Right kidney (tissue), 1 donor: ENCODE measurements at regions not wholly inside any gene's neighbourhood (a gene's known extent, or its start where the extent isn't known, plus 50 kb on each side); places are given as distances from the start of the nearest gene placed in this dataset.

Experiments
- DNase-seq: peaks from one replicate; pipeline ENCODE4 v3.0.0-alpha.2; 2016

DNA sequence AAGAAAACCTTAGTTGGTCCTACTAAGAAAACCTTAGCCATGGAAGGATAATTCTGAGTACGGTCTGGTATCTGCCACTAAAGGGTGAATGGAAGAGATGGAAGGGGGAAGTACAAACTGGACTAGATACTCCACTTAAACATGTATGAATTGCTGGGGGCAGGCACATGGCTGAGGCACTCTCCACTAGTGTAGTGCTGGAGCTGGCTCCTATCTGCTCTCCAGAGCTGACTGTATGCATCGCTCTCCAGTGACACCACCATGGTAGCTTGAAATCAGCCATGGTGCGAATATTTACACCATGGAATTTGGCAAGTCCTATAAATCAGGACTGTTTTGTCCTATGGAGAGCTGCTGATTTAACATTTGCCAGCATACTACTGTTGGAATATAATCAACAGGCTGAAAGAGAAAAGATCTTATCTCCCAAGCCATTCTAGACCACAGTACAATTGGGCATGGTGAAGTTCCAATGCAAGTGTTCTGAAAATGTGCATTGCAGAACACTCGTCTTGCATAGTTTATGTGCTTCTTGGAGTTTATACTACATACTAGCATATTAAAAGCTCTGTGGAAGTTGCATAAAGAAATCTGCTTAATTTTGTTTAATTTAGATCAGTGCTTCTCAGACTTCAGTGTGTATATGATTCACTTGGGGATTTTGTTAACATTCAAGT is 277.4 kb downstream of the TDRD15 start:
- no peak for DNase-seq

DNA sequence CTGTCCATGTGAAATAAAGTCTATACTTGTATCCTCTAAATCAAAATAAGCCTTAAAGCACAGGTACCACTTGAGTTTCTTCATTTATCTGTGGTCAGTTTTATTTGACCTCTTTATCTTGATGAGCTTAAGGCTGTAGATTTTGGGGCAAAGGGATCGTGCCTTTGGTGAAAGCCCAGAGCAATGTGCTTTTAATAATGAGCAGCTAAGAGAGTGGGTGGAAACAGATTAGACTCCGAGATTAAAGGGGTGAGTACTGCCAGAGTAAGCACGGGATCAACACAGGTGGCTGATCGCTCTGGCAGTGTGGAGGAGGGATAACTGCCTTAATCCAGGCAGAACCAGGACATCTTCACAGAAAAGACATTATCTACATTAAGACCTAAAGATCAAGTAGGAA is 280.4 kb downstream of the TDRD15 start:
- DNase-seq = no peak

DNA sequence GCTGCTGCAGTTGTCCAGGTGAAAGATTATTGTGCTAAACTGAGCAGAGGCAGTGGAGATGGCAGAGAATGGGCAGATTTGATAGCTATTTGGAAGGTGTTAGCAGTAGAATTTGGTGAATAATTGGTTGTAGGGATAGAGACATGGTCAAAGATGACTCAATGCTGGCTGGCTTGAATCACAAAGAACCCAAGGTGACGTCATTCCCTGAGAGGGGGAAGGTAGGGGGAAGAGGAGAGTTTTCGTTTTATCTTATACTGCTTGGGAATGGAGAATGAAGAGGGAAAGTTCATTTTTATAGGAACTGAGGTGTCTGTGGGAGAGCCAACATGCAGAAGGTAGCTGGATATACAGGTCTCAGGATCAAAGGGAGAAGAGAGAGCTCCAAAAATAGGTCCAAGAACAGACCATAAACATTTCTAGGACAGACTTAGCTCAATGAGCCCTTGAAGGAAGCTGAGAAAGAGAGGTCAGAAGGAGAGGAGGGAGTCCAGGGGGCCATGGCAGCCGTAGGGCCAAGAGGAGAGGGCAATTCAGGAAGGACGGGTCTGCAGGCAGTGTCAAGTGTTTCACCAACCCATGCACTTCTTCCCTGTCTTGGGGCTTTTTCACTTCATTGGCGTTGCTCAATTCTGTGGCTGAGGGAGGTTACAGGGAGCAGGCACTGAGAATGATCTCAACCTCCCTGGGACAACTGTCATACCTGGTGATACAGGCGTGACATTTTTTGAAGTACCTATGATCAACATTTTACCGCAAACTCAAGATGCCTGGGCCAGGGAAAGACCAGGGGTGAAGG is 281.3 kb downstream of the TDRD15 start:
- no peak for DNase-seq

DNA sequence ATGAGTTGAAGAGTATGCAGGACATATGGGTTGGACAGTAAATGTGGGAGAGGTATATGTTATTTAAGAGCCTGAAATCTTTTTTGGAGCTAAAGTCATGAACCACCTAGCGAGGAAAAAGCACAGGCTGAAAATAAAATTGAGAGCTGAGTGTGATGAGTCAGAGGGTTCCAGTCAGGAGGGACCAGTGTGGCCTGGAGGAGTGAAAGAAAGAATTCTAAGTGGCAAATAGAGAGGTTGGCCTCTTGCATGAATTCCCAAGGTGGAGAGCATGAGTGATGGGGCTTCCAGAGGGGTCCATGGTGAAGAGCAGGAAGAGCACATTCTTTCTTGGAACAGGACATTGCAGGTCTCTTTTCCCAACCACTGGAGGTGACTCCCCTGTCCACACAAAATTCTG is 282.6 kb downstream of the TDRD15 start:
- DNase-seq = no peak

DNA sequence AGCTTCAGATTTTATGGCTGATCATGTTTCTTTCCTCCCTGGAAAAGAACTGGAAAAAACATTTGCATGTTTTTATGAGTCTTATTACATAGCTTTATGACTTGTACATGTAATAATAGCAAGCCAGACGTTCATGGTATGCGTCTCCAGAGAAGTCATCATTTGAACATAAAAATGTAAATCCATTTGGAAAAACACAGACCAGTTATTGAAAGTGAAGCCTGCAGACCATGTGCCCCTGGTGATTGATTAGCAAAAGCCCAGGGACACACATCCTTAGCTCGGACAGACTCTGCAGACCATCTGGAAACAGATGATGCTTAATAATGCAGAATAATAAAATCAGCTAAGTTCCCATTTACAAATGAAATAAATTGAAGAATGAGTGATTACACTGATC is 283.1 kb downstream of the TDRD15 start:
- no peak for DNase-seq

DNA sequence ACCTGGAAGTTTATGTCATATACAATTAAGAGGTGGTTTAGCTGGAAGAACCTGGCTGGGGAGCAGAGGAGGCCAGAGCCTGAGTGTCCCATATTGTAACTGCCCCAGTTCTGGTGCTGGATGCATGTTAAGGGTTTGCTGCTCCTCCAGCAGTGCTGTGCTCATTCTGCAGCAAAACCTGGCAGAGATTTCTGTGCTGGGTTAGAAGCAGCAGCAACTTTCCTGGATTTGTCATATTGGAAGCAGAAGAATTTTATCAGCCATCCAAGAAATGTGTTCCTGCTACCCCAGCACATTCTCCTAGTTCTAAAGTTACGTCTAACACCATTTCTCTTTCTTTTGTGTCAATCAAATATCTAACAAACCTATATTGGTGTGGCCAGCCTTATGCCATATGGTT is 284.1 kb downstream of the TDRD15 start:
- no peak for DNase-seq

DNA sequence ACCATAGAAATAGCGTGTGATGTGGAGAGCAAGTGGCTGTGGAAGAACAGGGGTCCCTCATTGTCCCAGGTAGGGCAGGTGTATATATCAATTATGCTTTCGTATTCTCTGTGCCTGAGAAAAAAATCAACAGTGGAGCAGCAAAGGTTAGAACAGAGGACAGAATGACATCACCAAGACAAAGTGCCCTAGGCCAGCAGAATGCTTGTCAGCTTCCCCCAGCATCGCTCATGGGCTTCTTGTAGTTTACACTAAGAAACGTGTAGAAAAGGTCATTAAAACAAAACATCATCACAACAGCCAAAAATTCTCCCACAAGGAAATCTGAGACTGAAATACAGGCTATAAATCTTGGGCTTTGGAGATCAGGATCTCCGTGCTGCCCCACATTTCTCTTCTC is 288.0 kb downstream of the TDRD15 start:
- DNase-seq = no peak

DNA sequence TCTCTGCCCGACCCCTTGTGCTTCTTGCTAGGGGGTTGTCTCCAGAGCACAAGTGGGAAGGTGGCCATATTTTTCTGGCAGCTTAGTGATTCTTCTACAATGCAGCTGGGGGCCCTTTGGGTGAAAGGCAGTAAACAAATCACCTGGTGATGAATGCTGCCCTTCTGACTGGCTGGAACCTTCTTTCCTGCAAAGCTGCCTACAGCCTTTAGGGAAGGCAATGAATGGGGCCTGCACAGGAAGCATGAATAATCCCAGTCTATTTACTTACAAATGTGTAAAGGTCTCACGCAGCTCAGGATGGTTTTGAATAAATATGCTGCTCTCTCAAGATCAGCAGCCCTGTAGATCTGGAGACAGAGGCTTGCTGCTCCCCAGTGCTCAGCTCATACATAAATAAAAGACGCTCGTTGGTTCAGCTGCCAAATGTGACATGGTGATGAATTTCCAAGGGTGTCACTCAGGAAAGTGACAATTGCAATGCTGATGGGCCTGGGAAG is 289.2 kb downstream of the TDRD15 start:
- DNase-seq = no peak

DNA sequence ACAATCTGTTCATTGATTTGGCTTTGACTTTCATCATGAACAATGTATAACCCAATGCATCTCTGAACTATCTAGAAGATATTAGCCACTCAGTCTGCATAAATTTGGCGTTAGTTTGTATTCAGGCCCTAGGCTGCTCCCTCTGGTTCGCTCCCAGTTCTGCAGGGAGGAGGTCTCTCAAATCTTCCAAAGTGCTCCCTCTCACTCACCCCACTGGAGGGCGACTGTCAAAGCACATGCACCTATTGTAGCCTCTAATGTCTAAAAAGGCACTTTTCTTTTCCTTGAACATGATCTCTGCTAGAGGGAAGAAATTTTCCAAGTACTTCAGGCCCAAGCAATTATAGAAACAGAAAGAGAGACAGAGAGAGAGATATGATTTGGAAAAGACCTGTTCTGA is 291.5 kb downstream of the TDRD15 start:
- DNase-seq = no peak

DNA sequence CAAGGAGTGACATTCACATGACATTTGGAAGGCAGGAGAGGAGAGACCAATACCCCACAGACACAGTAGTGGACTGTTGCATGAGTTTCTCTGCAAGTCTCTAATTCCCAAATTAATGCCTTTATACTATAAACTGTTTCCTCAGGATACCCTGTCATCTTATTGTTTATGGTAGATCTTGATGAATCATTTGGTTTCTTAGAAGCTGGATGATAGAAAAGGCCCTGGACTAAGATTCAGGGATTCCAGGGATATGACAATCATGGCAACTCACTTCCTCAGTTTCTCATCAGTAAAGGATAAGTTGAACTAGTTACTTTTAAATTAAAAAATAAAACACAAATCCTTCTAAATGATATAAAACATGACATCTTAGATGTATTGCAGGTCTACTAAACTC is 292.5 kb downstream of the TDRD15 start:
- DNase-seq = no peak

DNA sequence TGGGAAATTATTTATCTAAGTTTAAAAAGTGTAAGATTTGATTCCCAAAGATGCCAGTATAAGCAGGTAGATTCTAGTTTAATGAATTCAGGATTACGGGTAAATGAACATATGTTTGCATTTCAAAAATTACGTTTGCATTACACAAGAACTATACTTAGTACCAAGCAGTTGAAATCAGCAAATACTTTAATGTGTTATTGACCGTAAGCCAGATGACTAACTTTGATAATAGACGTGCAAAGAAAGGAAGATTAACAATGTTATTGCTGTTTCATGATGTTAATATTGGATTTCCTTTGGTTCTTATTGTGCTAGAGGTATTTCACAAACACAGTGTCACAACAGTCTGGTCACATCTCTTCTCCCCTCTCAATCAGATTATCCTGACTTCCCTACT is 294.7 kb downstream of the TDRD15 start:
- no peak for DNase-seq

DNA sequence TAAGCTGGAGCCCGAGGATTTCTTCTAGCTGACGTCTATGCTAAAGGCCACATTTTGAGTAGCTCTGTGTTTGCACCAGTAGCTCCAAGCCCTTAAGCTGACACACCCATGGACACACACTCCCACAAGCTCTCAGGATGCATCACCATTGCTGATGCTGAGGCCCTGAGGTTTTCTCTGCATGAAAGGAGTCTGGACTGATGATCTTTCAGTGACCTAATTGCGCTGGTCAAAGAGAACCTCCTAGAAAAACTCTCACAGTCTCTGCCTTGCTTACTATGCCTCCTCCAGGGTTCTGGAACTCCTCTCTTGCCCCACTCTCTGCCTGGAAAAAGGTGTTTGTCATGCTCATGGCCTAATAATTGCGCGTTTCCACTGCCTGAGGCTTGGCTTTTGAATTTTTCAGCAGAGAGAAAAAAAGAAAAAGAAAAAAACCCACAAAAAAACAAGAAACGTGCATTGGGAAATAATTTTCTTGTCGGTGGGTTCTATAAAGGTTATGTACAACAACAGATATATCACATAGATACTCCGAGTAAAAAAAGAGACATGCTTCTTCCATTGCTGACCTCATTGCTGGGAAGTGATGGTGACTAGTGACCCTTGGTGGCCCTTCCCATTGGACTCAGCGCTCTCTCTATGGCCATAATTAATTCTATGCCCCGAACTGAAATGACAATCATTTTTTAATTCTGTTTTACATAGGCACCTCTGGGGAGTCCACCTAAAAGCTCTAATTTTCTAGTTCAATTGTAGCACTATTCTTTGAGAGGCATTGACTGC is 297.0 kb downstream of the TDRD15 start:
- no peak for DNase-seq

DNA sequence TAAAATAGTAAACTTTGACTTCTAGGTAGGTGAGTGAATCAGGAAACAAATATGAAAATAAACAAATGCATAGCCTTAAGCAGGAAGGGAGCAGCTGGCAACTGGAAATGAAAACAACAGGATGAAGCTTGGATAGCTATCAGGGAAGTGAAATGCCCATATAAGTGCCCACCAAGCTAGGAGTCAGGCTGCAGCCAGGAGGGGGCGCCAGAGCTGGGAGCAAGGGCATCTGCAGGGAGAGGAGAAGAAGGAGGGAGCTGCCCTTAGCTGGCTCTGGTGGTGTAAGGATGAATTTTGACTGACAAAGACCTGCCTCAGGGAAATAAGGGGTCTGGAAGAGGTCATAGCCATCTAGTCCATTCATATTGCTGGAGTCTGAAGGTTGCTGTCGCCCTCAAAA is 298.3 kb downstream of the TDRD15 start:
- DNase-seq = no peak

DNA sequence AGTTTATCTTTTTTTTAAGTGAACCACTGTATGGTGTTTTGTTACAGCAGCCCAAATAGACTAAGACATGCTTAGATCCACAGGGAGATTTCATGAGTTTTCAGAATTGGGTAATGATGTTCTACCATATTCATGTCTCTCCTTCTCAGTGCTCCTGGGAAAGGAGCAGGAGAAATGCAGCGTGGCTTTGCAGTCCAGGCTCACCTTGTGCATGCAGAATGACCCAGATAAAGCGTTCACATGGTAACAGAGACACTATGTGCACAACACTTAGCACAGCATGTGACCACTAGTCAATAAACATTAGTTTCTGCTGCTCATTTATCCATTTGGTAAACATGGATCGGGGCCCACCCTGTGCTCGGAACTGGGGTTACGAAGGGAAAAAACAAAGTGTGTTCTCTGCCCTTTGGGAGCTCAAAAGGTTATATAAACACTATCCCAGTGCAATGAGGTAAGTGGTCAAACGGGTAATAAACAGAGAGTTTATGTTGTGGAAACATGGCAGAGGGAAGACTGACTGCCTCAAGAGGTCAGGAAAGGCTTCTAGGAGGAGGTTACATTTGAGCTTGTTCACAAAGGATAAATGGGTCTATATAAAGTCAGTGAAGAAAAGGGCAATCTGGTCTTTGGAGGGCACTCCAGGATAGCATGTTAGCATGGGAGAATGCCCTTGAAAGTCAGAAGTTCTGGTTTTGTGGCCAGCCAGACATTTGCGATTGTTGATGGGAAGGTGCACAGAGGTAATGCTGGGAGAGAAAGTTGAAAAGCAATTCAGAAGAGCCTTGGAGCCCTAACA is 299.2 kb downstream of the TDRD15 start:
- DNase-seq = no peak

DNA sequence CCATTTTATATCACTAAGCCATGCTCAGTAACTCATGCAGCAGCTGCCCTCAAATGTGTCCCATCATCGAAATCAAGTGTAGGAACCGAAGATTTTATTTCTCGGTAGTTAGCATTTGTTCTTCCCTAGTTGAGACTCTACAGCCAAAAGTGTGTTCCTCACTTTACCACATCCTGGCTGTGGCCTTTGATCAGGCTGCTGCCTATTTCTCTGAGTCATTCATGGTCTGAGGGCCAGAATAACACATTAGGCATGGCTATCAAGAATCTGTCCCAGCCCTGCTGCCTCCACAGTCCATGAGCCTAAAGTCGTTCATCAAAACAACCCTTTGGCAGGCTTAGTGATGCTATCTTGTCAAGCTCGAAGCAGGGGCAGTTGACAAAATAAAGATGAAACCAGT is 300.1 kb downstream of the TDRD15 start:
- DNase-seq = no peak

DNA sequence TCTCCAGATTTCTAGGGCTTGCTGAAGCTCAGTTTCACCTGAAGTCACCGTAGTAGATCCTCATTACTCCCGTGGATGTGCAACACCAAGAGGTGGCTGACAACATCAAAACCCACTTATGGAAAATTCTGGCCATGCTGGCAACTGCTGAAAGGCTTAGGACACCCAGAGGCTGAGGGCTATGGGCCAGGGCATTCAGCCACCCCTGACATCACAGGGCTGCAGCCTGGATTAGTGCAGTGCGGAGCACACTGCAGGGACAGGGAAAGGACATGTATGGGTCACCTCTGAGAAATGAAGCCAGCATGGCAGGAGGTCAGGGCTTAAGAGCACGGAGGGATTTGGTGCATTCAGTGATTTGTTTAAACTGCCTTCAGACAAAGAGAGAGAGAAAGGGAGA is 300.6 kb downstream of the TDRD15 start:
- DNase-seq = no peak

DNA sequence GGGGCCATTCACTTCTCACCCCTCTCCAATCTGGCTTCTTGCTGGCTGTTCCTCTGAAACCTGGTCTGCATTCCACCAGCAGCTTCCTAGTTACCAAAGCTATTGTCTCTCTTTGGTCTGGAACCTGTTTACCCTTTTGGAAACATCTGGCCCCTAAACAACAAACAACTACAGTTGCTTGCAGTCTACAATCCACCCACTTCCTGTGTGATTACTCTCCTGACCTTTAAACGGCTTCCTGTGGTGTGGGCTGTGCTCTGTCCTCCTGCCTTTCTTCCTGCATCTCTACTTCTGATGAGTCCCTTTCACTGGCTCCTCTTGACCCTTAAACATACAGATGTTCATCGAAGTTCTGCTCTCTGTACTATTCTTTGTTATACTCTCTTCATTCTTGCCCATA is 303.8 kb downstream of the TDRD15 start:
- no peak for DNase-seq

DNA sequence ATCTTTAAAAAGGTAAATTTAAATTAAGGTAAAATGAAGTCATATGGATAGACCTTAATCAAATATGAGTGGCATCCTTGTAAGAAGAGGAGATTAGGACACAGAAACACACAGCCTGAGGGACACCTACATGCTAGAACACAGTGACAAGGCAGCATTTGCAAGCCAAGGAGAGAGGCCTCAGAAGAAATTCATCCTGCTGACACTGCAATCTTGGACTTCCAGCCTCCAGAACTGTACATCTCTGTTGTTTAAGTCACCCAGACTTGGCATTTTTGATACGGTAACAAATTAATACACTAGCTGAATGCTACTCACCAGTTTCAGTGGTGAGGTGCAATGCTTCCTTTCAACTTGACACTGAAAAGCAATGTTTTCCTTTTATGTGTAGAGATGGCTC is 305.0 kb downstream of the TDRD15 start:
- no peak for DNase-seq

DNA sequence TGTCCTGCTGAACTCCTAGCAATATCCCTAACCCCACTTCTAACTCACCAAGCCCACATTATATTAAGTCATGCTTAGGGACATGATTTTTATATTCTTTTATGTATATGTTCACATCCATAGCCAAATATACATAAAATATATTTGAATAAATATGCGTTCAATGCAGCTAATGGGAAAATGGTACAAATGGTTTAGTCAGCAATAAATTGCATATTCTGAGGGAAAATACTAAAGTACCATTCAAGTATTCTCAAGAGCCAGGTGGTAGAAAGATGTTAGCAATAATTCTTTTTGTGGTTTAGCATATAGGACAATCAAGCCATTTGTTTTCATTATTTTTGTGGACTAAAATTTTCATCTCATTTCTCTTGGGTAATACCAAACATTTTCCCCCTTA is 306.0 kb downstream of the TDRD15 start:
- DNase-seq = no peak

DNA sequence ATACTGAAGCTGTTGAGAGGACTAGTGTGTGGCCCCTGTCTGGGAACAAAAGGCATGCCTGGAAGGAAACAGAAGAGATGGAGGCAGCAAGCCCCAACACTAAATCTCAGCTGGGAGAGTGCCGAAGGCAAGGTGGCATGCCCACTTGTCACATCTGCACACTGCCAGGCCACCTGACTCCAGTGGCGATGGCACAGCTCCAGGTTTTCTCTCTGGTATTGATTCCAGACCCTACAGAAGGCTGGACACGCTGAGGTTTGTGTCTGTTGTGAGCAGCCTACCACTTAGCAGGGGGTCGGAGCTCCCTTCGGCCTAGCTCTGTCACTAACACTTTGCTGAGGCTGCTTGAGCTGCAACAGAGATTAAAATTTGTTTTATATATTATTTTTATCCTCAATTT is 307.3 kb downstream of the TDRD15 start:
- no peak for DNase-seq

DNA sequence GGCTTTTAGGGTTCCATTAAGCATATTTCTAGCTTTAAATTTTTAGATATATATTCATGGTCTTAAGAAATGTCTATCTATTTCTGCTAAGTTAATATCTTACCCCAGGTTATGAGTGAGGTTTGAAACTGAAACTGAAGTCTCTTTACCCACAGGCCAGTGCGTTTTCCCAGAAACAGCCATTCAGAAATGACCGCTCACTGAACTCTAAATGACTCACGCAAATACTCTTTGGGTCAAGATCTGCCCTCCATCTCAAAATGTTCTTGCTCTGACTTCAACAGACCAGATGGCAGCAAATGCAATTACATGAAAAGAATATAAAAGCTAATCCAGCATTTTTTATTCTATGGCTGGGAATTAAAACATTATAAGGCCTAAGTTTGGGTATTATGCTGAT is 315.2 kb downstream of the TDRD15 start:
- DNase-seq = no peak

DNA sequence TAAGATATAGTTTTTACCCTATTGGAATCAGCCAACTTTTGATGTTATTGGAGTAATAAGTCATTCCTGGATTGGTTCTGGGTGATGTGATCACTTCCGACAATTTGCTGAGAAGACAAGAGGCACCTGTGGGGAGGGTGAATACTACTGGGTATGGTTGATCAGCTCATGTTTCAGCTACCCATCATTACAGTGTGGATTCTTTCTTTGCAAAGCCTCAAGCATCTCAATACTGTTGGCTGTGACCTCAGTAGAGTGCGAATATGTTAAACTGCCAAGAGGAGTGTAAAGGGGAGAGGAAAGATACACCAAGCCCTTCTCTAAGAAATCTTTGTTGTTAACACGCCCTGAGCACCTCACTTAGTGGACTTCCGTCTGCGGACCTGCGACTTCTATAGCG is 317.7 kb downstream of the TDRD15 start:
- no peak for DNase-seq
